ENCODE measurements at regions not wholly inside any gene's neighbourhood (a gene's known extent, or its start where the extent isn't known, plus 50 kb on each side); places are given as distances from the start of the nearest gene placed in this dataset.

DNA sequence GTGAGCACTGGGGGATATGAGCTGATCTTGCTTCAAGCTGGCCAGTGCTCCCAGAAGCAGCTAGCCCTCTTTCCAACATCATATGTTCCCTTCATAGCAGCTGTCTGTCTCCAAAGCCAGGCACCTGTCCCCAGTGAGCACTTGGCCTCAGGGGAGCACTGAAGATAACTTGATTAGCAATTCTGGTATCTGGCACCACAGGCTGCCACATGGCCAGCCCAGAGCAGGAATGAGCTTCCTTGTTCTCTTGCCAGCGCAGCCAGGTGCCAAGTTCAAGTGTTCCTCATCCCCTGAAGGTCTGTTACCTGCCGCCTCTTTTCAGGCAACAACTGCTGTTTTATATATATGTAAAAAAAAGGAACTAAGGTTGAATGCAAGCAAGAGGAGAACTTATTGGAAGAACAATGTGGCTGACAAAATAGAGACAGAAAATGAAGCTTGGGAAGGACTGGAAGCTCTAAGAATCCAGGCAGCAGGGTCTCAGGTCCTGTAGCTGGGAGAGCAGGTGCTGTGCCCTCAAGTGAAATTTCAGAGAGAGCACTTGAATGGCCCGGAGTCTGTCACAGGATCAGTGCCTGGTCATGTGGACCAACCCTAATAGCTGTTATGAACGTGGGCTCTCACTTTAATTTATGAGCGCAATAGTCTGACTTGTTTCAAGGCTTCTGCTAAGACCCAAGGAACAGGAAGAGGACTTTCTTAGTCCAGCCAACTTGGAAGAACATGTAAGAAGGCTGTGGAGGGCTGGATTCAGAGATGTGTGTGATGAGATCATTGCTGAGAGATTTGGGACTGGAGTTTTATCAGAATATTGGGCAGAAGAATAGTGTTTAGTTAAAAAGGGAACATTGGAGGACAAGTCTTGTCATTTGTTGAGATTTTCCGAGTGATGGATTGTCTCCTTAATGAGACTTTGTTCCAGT is 267.2 kb downstream of the GLRX3 start:
- no peak for DNase-seq (ENCODE audit: low read depth)

DNA sequence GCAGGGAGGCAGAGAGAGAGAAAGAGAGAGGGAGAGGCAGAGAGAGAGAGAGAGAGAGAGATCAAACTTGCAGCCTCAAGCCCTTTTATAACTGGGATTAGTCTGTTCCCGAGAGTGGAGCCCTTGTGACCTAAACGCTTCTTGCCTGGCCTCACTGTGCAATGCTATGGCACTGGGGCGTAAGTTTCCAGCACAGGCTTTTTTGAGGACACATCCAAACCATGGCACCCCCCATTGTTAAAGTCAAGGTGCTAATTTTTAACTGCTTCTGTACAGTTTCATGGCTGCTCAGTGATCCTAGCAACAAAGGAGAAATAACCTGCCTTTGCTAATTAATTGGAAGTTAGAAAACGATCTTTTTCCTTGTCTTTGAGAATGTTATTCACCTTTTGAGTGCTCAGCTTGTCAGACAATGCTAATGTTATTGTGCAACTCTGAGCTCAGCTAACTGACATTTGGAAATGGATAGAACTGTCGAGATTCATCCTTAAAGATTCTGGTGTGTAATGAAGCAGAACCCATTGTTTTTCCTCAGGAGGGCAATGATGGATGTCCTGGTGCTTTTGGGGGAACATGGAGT is 268.4 kb downstream of the GLRX3 start:
- DNase-seq (ENCODE audit: low read depth): no peak

DNA sequence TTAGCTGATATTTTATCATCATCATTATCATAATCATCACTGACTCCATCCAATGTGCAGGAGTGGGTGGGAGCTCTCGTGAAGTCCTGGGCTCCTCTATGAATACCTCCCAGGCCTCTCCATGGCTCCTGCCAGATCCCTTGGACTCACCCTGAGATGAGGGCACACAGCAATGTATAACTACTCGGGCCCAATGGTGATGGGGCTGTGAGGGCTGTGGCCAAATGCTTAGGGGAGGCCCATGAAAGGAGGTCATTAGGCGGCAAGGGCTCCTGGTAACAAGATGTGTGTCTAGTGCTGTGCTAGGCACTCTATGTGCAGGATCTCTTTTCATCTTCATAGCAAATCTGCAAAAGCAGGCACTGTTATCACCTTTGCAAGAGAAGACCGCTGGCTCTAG is 270.9 kb downstream of the GLRX3 start:
- DNase-seq (ENCODE audit: low read depth): no peak

DNA sequence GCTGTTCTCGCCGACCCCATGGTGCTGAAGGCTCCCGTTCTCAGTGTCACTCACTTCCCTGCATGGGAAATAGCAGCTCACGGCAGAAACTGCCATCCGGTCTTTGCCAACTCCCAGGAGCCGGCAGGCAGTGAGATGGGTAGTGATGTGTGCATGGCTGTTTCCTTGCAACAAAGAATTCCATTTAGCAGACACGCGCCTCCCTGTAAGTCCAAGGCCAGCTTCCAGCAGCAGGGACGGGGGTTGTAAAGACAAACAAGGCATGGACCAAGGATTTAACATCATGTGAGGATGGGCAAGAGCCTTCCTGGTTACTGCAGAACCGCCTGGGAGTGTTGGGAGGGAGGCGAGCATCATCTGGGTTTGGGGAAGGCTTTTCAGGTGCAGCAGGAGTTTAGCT is 273.1 kb downstream of the GLRX3 start:
- no peak for DNase-seq (ENCODE audit: low read depth)

DNA sequence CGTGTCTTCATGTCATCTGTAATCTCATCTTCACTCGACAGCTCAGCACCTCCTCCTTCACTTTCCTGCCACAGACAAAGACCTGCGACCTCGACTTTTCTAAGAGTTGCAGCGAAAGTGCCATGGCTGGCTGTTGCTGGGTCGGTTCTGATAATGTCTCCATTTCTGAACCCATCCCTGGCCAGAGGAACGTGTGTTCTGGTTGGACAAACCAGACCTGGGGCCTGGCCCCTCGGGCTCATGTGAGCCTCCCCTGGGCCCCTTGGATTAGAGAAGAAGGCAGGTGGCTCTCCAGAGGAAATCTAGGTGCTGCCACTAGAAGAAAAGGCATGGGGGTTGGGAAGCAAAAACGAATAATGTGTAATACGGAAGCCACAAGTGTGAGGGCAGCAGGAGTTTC is 273.7 kb downstream of the GLRX3 start:
- no peak for DNase-seq (ENCODE audit: low read depth)

DNA sequence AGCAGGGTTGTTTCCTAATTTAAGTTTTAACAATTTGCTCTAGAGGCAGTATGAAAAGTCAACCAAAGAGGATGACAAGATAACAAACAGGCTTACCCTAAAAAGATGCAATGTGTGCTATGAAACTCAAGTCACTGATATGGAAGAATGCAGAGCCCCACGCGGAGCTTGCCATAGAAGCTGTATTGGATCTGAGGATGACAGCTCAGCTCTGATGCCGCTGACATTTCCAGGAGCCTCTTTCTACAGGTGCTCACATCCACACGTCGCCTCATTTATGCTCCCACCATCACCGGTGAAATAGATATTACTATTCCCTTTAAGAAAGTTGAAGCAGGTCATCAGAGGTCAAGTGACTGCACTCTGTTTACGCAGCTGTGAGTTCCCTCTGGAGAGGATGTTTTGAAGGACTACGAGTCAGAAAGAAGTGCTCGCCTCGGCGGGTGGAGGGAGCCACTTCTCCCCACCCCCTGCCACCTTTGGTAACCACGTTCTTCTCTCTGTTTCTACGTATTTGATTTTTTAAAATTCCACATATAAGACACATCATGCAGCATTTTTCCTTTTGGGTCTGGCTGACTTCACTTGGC is 275.4 kb downstream of the GLRX3 start:
- no peak for DNase-seq (ENCODE audit: low read depth)

DNA sequence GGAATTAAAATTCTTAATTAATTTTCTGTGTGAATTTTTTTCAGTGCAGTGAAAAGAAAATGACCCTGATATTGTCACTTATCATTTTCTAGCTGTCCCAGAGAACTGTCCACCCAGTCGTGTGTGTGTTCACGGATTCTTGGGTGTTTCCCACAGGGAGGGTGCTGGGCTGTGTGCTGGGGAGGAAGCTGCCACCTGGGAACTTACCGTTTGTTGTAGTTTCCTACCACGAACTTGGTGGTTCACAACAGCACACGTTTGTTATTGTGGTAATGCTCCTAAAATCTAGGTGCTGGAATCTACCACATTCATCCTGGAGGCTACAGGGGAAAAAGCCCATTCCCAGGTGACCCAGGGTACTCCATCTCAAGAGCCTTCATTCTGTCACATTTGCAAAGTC is 276.1 kb downstream of the GLRX3 start:
- DNase-seq (ENCODE audit: low read depth): no peak

DNA sequence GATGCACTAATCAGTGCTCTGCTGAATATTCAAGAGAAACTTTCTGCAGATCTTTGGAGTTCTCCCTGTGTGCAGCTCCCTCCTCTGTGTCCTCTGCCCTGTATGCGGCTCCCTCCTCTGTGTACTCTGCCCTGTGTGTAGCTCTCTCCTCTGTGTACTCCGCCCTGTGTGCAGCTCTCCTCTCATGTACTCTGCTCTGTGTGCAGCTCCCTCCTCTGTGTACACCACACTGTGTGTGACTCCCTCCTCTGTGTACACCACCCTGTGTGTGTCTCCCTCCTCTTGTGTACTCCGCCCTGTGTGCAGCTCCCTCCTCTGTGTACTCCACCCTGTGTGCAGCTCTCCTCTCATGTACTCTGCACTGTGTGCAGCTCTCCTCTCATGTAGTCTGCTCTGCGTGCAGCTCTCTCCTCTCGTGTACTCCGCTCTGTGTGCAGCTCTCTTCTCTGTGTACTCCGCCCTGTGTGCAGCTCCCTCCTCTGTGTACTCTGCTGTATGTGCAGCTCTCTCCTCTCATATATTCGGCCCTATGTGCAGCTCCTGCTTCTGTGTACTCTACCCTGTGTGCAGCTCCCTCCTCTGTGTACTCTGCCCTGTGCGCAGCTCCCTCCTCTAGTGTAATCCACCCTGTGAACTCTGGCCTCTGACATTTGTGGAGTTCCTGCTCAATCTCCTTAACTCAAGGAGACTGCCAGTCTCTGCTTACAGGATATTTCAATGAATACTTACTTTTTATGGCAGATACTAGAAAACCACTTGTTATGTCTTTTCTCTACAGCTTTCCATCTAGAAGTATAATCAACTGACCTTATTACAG is 280.4 kb downstream of the GLRX3 start:
- DNase-seq (ENCODE audit: low read depth): no peak

DNA sequence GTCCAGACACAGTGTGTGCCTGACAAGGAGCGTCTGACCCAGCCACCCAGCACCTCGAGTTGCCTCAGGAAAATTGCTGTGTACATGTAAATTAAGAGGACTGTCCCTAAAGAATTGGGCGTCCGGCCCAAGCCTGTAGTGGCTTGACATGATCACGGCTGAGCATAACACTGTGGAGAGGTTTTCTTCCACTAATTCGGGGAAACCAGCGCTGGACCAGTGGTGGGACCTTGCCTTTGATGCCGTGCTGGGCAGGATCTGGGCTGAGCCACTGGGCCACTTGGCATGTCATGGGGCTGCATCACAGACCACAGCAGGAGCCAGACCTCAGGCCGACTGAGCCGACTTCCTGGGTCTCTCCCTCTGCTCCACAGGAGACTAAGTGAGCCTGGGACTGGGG is 282.5 kb downstream of the GLRX3 start:
- no peak for DNase-seq (ENCODE audit: low read depth)

DNA sequence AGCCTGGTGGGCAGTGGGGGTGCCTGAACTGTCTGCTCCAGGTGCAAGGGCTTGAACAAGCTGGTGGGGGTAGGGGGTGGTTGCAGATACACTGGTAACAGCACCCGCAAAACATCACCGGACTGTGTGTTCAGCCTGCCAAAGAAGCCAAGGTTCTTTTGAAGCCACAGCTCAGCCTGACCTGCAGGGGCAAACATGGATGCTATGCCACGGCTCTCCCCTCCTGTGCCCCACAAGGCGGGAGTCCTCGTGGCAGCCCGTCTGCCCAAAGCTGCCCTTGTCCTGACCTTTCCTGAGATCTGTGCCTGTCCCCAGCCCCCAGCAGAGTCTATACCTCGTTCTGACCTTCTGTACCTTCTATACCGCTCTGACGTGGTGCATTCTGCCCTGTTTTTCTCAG is 285.7 kb downstream of the GLRX3 start:
- no peak for DNase-seq (ENCODE audit: low read depth)

DNA sequence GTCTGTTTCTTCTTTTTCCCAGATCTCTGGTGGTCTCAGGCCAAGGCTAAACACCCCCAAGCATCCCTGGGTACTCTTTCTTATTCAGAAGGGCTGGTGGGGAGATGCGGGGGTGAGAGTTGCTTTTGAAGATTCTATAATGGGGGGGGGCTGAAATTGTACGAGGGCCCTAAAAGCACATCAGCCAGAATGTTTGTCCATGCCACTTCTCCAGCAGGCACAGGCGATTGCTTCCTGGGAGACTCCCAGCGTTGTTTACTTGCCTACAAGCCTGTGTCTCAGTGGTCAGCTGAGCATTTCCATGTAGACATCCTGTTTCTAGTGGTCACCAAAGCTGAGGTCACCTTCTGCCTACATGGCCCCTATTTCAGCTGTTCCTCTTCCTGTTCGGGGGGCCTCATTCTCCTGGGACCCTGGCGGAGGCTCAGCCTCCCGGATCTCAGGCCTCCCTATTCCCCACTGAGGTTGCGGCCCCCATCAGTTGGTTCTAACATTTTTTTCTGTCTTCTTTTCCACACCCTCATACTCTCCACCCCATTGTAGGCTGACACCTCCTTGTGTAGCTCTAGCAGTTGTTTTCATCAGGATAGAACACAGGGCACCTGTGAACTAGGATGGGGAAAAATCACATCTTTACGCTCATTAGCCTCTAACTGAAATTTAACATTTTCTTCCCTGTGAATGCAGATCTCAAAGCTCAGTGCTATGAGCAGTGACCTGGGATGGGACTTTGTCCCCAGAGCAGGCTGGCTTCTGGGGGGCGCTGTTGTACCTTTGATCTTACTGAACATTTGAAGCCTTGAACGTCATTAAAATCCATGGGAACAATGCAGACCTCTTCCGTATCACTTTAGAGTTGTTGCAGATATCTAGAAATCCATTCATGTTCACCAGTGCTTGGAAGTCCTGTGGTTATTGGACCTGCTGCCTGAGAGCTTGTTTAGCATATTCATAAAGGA is 286.5 kb downstream of the GLRX3 start:
- no peak for DNase-seq (ENCODE audit: low read depth)

DNA sequence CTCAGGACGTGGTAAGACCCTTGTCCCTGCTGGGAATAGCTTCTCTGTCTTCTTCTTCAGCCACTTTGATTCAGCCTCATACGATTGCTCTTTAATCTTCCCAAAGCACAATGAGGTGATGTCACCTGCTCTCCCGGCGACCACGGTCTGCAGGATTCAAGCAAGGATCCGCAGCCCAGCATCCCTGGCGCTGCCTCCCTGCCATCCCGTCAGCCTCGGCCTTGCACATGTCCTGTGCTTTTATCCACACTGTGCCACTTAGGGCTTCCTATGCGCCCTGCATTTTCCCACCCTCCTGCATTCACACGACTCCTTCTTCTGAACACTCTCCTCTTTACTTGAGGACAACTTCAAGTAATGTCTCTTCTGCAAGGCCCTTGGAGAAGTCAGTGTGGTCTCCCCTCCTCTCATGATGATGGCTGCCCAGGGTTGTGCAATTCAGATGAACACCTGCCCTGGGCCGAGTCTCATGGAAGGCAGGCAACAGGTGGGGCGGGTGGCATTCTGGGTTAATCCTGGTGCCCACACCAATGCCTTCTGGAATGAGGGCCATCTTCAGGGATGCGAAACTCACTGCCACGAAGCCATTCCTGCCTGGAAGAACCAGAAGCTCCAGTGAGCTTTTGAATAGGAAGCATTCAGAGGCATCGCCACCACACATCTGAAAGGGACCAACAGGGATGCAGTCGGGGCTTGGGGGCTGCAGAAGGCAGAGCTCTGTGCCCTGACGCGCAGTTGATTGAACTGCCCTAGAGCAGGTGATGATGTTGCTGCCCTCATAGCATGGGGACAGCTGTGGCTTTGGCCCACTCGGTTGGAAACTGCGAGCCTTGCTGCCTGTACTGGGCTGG is 287.5 kb downstream of the GLRX3 start:
- DNase-seq (ENCODE audit: low read depth): no peak

DNA sequence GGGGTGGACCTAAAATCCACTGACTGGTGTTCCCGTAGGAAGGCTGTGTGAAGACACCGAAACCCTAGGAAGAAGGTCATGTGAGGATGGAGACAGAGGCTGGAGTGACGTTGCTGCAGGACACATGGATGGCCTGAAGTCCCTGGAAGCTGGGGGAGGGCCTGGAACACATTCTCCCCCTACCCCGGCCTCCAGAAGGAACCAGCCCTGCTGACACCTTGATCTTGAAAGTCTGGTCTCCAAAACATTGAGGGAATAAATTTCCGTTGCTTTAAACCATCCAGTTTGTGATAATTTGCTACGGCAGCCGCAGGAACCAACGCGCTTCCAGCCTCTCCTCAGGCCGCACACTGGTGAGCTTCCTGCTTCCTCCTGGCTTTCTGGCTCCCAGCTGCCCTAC is 288.2 kb downstream of the GLRX3 start:
- DNase-seq (ENCODE audit: low read depth): no peak

DNA sequence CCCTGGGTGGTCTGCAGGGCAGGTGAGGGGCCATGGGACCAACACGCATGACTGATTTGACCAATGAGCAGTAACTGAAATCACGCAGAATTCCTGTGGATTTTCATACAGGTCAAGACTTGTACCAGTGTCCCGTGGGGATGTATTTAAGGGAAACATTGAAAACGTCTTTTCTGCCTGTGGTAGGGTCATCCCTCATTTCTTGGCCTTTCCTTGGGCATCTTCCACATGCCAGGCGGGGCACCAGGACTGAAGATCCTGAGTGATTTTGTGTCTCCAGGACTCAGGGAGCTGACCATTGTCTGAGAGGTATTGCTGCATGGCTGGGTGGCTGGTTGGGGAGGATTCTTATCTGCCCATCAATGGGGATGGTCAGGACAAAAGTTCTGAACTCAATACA is 289.0 kb downstream of the GLRX3 start:
- no peak for DNase-seq (ENCODE audit: low read depth)

DNA sequence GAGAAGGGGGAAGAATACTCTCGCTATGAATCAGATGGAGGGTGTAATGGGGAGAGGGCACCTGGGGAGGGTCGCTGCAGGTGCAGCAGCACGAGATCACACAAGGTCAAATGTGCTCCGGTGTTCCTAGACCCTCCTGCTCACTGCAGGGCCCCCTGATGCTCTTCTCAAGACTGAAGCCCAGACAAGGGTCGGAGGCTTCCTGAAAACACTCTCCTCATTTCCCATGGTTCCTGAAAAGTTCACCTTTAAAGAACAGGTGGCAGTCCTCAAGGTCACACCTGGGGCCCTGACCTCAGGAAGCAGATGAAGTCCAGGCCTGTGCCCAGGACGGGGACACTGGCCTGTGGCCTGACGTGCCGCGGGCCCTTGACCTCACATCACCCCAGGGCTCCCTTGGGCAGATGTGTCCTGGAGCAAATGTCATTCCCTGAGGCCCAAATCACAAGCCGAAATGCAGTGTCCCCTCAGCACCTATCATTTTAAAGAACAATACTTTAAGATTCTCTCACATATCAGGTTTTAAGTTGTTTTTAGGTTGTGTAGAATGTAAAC is 289.8 kb downstream of the GLRX3 start:
- no peak for DNase-seq (ENCODE audit: low read depth)

DNA sequence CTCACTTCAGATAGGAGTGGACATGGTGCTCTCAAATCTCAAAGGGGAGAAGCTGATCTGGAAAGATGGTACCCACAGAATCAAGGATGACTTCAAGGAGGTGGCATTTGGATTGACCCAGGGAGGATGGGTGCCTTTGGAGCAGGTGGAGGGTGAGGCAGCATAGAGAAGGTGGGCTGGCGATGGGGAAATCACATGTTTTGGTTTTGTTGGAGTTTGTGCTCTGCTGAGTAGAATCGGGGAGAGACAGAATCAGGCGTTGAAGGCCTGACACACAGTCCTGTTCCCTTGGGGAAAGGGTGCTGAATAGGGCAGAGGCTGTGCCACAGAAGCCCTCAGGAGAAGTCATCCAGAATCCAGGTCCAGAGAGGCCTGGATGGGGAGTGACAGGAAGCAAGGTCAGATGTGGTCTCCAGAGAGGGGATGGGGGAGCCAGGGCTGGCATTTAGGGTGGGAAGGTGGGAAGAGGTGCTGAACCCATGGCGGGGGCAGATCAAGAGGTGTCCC is 291.1 kb downstream of the GLRX3 start:
- DNase-seq (ENCODE audit: low read depth): no peak

DNA sequence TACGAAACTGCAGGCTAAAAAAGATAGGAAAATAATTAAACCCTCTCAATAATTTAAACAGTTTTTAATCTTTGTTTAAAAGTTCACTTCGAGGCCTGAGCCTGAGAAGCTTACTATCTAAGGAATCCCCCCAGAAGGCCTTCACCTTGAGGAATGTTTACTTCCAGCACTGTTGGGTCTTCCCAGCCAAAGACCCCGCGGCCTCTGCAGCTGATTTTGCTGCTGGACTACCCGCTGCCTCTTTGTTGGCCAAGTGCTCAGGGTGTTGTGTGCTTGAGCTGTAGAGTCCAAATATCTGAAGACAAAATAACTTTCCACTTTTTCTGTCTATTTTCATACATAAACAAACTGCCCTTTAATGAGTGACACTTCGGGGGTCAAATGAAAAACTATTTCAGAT is 292.7 kb downstream of the GLRX3 start:
- DNase-seq (ENCODE audit: low read depth): no peak

DNA sequence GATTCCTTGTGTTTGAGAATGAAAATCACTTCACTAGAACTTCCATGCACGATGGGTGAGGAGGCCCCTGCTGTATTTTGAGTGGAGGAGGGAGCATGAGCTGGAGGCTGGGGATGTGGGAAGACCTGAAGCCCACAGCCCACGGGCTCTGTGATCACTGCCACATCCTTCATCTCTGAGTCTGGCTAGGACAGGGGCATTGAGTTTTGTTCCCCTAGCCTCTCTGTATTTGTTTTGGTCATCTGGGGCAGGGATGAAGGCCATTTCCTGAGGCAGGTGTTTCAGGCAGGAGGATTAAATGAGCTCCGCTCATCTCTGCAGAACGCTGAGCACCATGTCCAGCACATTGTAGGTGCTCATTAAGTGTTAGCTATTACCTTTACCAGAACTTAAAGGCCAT is 293.6 kb downstream of the GLRX3 start:
- DNase-seq (ENCODE audit: low read depth): no peak

DNA sequence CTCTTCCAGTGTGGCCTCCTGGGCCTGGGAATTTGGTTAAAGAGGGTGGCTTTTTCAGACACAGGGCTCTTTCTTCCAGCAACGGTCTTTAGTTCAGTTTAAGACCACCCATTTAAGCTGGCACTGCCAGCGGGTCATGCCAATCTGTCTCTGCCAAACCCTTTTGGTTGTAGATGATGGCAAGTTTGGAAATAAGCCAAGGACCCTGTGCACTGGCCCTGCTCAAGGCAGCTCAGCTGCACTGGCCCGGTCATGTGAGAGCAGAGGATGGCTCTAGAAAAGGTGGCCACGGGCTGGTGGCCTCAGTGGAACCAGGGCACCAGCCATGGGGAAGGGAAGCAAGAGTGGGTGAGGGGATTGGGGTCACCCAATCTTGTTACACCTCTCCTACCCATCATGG is 294.1 kb downstream of the GLRX3 start:
- DNase-seq (ENCODE audit: low read depth): no peak

Measured in amniotic epithelial cell (primary cell).